SH-SY5Y (cell line): ENCODE measurements at regions not wholly inside any gene's neighbourhood (a gene's known extent, or its start where the extent isn't known, plus 50 kb on each side); places are given as distances from the start of the nearest gene placed in this dataset.

Experiments used
- GATA2 ChIP-seq: IDR thresholded peaks from 2 replicates; pipeline ENCODE4 v1.6.1; 2011; ENCODE audit warnings: mild to moderate bottlenecking, low read depth, low read length
- GATA3 ChIP-seq: IDR thresholded peaks from 2 replicates; pipeline ENCODE4 v1.6.1; 2011; ENCODE audit warnings: low read depth, mild to moderate bottlenecking, low read length, moderate library complexity

GRCh38 chr5:118060833-118061232 is 927.5 kb downstream of the DTWD2 start:
- TF ChIP-seq GATA3 = no peak
- TF ChIP-seq GATA2 = no peak

DNA sequence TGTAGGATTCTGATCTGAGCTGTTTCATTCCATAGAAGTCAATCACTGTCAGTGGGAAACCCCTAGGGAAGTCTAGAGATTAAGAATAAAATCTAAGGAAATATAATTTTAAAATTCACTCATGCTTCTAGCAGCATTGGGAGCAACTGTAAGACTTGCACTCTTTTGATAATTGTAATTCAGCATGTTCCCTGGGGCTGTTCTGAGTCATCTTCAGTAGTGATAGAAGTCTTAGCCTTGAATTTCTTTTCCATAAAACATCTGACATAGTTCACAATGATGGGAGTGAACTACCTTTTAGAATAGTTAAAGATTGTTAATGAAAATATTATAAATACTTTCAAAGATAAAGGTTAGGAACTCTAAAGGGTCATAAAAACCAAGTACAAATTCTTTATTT is 935.8 kb downstream of the DTWD2 start:
- TF ChIP-seq GATA3 (no peak), GATA2 (no peak)

DNA sequence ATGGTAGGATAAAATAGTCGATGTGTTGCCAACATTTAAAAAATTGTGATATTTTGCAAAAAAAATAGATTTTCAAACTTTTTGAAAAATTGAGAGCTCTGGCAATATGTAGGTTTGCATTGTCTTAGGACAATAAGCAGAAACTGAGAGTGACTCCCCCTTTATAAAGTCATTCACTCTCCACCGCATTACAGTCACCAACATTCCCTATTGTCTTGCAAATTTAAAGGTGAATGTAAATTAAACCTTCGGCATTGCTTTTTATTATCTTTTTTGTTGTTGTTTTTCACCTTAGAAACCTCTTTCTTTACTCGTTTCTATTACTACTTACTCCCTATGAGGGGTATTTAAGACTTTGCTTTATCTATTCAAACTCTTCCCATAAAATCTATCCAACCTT is 944.2 kb downstream of the DTWD2 start:
- TF ChIP-seq GATA2 = no peak
- no peak for TF ChIP-seq GATA3

GRCh38 chr5:118043531-118043930 is 944.8 kb downstream of the DTWD2 start:
- no peak for TF ChIP-seq GATA2
- TF ChIP-seq GATA3 = no peak

DNA sequence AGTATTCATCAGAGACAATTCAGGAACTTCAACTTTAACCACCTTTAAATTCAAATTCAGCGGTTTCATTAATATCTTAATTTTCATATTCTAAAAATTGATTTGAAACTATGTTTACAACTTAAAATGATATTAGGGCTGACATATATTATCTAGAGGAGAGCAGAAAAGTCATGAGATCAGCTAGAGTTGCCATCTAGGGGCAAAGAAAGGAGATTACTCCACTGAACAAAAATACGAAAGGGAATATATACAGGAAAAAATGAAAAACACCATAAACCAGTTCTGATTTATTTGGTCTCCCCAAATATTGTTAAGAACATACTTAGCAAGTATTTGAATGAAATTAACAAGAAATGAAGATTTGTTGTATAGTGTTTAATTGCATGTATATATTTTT is 946.3 kb downstream of the DTWD2 start:
- TF ChIP-seq GATA2 = no peak

DNA sequence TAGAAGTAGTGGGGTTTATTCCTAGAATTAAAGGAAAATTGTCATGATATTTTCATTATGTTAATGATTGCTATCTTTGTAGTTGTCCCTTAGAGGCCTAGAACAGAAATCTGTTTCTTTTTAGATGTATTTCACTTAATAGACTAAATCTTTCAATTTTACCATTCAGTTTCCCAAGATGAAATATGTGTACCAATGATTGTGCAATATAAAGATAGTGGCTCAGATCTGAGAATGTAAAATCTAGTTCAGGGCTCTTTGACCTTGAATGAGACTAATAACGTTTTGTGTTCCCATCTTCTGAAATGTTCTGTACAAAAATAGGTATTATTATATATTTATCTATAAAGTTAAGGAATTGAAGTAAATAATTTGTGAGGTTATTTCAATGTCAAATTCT is 947.9 kb downstream of the DTWD2 start:
- TF ChIP-seq GATA3 (no peak), GATA2 (no peak)

GRCh38 chr5:118033686-118034338 is 954.5 kb downstream of the DTWD2 start:
- TF ChIP-seq GATA3 = no peak
- TF ChIP-seq GATA2 = no peak

GRCh38 chr5:118029807-118030206 is 958.5 kb downstream of the DTWD2 start:
- no peak for TF ChIP-seq GATA2

DNA sequence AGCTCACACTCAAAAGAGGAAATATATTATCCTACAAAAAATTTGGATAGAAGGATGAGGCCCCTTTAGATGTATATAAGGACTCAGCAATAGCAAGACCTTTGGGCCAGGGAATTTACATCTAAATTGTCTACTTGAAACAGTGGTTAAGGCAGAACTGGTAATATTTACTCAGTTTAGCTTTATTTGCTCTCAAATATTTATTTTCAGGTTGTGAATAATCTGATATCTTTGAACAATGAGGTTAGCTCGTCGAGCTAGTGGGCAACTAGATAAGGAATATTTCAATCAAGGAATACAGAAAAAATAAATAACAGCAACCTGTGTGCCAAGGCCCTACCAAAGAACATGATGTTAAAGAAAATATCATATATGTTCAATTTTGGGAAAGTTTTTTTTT is 966.3 kb downstream of the DTWD2 start:
- TF ChIP-seq GATA3 = no peak
- no peak for TF ChIP-seq GATA2

- TF ChIP-seq GATA3 (no peak), GATA2 (no peak)
Observed at GRCh38 chr5:118017536-118017935, 970.8 kb downstream of the DTWD2 start.

- no peak for TF ChIP-seq GATA2
- no peak for TF ChIP-seq GATA3
Observed at GRCh38 chr5:118016396-118016795, 972.0 kb downstream of the DTWD2 start.

GRCh38 chr5:118015511-118015910 is 972.8 kb downstream of the DTWD2 start:
- TF ChIP-seq GATA3 = no peak
- no peak for TF ChIP-seq GATA2

- TF ChIP-seq GATA3 = no peak
- no peak for TF ChIP-seq GATA2
Observed at GRCh38 chr5:118009741-118010297, 978.5 kb downstream of the DTWD2 start.

GRCh38 chr5:118008779-118009178 is 979.6 kb downstream of the DTWD2 start:
- TF ChIP-seq GATA2 (no peak), GATA3 (no peak)

DNA sequence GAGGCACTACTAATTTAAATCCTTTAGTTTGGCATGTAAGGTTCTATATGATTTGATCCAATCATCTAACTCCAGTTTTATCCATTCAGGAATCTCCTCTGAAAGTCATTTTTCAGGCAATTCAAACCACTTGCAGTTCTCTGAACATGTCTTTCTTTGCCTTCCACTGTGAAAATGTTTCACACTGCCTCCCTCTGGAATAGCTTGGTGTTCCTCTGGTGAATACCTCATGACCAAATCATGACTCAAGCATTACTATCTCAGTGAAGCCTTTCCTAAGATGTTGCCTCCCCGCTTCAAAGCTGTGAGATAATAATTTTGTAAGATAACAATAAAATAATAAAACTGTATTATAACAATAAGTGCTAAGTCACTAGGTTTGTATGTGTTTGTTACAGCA is 981.1 kb downstream of the DTWD2 start:
- no peak for TF ChIP-seq GATA2
- TF ChIP-seq GATA3 = no peak

DNA sequence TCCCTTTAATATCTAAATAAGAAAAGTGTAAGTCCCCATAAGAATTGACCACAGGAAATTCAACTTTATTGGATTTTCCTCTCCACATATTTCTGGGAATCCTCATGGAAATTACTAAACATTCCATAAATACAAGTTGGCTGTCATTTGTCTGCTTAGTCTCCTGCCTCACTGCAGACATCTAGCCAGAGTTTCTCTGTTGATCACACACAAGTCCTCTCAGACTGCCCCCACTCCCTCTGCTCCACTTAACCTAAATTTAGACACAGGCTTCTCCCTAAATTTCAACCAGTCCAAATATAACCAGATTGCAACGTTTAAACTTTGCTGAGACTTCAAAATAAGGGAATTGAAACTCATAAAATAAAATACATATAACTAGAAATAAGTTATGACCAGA is 982.1 kb downstream of the DTWD2 start:
- TF ChIP-seq GATA3 (no peak), GATA2 (no peak)

DNA sequence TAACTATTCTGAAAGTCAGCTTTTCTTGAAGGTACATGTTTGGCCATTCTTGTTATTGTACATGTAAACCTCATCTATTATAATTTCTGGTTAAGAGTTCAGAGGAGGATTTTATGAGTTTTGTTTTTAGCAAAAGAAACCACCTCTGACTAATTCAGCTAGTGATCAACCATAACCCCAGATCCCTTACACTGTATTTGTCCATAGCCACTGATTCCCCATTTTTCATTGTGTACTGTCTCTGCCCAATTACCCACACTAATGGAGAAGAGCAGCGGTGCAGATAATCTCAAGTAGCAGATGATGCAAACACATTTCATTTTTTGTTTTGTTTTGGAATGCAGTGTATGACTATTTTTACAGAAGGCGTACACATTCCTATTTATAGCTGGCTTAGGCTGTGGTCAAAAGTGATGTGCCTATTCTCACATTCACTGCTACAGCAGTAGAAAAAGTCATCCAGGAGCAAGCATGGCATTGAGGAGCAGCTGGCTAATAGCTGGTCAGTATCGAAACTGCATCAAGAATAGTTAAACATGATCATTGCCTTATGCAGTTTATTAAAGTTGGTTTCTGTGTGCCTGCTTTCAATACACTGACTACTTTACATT is 988.3 kb downstream of the DTWD2 start:
- TF ChIP-seq GATA2 (no peak), GATA3 (no peak)

- no peak for TF ChIP-seq GATA2
- TF ChIP-seq GATA3 = no peak
Observed at GRCh38 chr5:117982691-117983090, 1005.7 kb downstream of the DTWD2 start.
